NCI-H345 treated with DMSO at 0.1 percent for 48 hours (cell line): ENCODE measurements at regions not wholly inside any gene's neighbourhood (a gene's known extent, or its start where the extent isn't known, plus 50 kb on each side); places are given as distances from the start of the nearest gene placed in this dataset.
"Not testable (repeated sequence)": the region's sequence is repeated elsewhere in the genome, so short reads cannot be mapped to it uniquely, and the experiment has no call there.

Source experiments
- DNase-seq: peaks from one replicate; lab custom pipeline; 2025; ENCODE audit not compliant: unreplicated experiment; lab: John Stamatoyannopoulos, UW

- DNase-seq = peak; percentile 52
Observed at GRCh38 chr5:107772418-107773310, 101.9 kb upstream of the EFNA5 start.

- DNase-seq = no peak
Observed at GRCh38 chr5:107771926-107772325, 101.2 kb upstream of the EFNA5 start.

- DNase-seq = no peak
Observed at GRCh38 chr5:107770051-107770450, 99.3 kb upstream of the EFNA5 start.

GRCh38 chr5:107769519-107769918 lies 98.8 kb upstream of the EFNA5 start:
- DNase-seq = no peak

GRCh38 chr5:107766972-107767371 lies 96.2 kb upstream of the EFNA5 start:
- no peak for DNase-seq

GRCh38 chr5:107766439-107766838 lies 95.7 kb upstream of the EFNA5 start:
- no peak for DNase-seq

GRCh38 chr5:107765805-107766063 lies 95.0 kb upstream of the EFNA5 start:
- DNase-seq = no peak

GRCh38 chr5:107764976-107765804 lies 94.5 kb upstream of the EFNA5 start:
- DNase-seq = no peak

- no peak for DNase-seq
Observed at GRCh38 chr5:107764282-107764681, 93.5 kb upstream of the EFNA5 start.

GRCh38 chr5:107753427-107753826 lies 82.7 kb upstream of the EFNA5 start:
- DNase-seq = no peak

- peak; percentile 11 for DNase-seq
Observed at GRCh38 chr5:107744418-107745330, 73.9 kb upstream of the EFNA5 start.

- no peak for DNase-seq
Observed at GRCh38 chr5:107743373-107744000, 72.8 kb upstream of the EFNA5 start.

GRCh38 chr5:107739661-107740060 lies 68.9 kb upstream of the EFNA5 start:
- DNase-seq = no peak

- no peak for DNase-seq
Observed at GRCh38 chr5:107736638-107737037, 65.9 kb upstream of the EFNA5 start.

- DNase-seq = not testable (repeated sequence)
Observed at GRCh38 chr5:107736089-107736488, 65.4 kb upstream of the EFNA5 start.

- no peak for DNase-seq
Observed at GRCh38 chr5:107735558-107735957, 64.8 kb upstream of the EFNA5 start.

GRCh38 chr5:107726896-107727295 lies 56.2 kb upstream of the EFNA5 start:
- no peak for DNase-seq

- no peak for DNase-seq
Observed at GRCh38 chr5:107724642-107725041, 53.9 kb upstream of the EFNA5 start.

- DNase-seq = not testable (repeated sequence)
Observed at GRCh38 chr5:107721241-107721640, 50.5 kb upstream of the EFNA5 start.
